Thymus (tissue), 11 donors: ENCODE measurements at regions not wholly inside any gene's neighbourhood (a gene's known extent, or its start where the extent isn't known, plus 50 kb on each side); places are given as distances from the start of the nearest gene placed in this dataset.

Source experiments
- DNase-seq, 9 donors: peaks; one replicate each; pipeline ENCODE4 v3.0.0-alpha.2; 2013; ENCODE audit warnings: low spot score in 9 of 9, low read depth in 6 of 9, missing footprints in 1 of 9
- H3K27ac ChIP-seq, 2 donors: one replicate each; pipeline ENCODE4 v1.5.1; 2013; ENCODE audit warnings: control low read depth in 1 of 2, low read depth in 1 of 2, low read length in 1 of 2, mild to moderate bottlenecking in 1 of 2, moderate library complexity in 1 of 2
- H3K27me3 ChIP-seq, 2 donors: one replicate each; pipeline ENCODE4 v1.5.1; 2013; ENCODE audit warnings: low read length in 1 of 2; ENCODE audit not compliant: control insufficient read depth in 2 of 2, insufficient read depth in 1 of 2
- H3K36me3 ChIP-seq, 2 donors: one replicate each; pipeline ENCODE4 v1.5.1; 2013; ENCODE audit warnings: low read length in 1 of 2, mild to moderate bottlenecking in 1 of 2, moderate library complexity in 1 of 2; ENCODE audit not compliant: control insufficient read depth in 2 of 2, insufficient read depth in 2 of 2
- H3K4me1 ChIP-seq, 2 donors: one replicate each; pipeline ENCODE4 v1.5.1; 2013; ENCODE audit warnings: low read length in 2 of 2; ENCODE audit not compliant: control insufficient read depth in 2 of 2, insufficient read depth in 2 of 2
- H3K4me3 ChIP-seq, 2 donors: one replicate each; pipeline ENCODE4 v1.5.1; 2013; ENCODE audit warnings: low read length in 2 of 2, control low read depth in 1 of 2, mild to moderate bottlenecking in 1 of 2
- H3K9me3 ChIP-seq, 2 donors: one replicate each; pipeline ENCODE4 v1.5.1; 2013; ENCODE audit warnings: low read length in 1 of 2, mild to moderate bottlenecking in 1 of 2; ENCODE audit not compliant: control insufficient read depth in 2 of 2, insufficient read depth in 1 of 2
- WGBS: extraction: QIAGEN DNeasy Blood & Tissue Kit; methylation state at CpG from one replicate; pipeline ENCODE4 v1.1.7; 2013; 5-methylcytosine and 5-hydroxymethylcytosine counted together
- donor health status: healthy.

DNA sequence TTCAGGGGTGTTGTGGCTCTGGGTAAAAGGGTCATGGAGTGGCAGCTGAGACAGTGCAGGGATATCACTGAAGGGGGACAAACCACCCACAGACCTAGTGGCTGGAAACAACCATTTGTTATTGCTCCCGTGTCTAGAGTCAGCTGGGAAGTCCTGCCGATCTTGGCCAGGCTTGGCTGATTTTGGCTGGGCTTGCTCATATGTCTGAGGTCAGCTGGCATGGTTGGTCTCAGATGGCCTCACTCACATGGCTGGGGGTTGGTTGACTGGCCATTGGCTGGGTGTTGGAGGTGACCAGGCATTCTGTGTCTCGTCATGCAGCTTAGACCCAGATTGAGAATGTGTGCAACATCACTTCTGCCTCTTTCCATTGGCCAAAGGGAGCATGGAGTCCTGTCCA lies 203.8 kb upstream of the POU3F1 start:
- DNase-seq = no peak
- no peaks in the 10 kb centered on the region for H3K4me1 ChIP-seq
- H3K27ac ChIP-seq = no peak overlapping the region
- WGBS = 93% methylated on average over 3 of the region's 3 CpGs
- no peak overlapping the region for H3K4me3 ChIP-seq
- no peaks in the 10 kb centered on the region for H3K9me3 ChIP-seq
- H3K27me3 ChIP-seq = peaks cover 0 to 24% of the 10 kb centered on the region in 2 donors
- no peaks in the 10 kb centered on the region for H3K36me3 ChIP-seq

DNA sequence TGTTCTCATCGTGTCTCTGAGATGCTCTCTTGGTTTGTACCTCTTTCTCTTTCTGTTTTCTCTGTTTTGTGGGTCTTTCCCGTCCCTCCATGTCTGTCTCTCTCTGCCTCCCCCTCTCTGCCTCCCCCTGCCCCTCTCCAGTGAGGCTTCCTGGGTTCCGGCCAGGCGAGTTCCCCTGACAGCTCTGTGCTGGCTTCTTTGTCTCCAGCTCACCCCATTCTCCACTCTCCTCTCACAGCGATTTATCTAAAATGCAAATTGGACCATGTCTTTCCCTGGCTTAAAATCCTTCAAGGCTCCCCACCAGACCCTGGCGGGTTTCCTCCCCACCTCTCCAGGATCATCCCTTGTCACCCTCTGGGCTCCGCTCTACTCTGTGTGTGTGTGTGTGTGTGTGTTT lies 202.4 kb upstream of the POU3F1 start:
- 76% methylated on average over 7 of the region's 7 CpGs for WGBS
- Histone ChIP-seq H3K9me3 (no peaks in the 10 kb centered on the region), H3K4me1 (no peaks in the 10 kb centered on the region), H3K4me3 (no peak overlapping the region), H3K27me3 (peaks cover 0 to 31% of the 10 kb centered on the region in 2 donors), H3K27ac (no peak overlapping the region), H3K36me3 (no peaks in the 10 kb centered on the region)
- DNase-seq = no peak

GRCh38 chr1:38246955-38247952 lies 200.7 kb upstream of the POU3F1 start:
- Histone ChIP-seq H3K27ac (no peak overlapping the region), H3K9me3 (no peaks in the 10 kb centered on the region), H3K4me3 (no peak overlapping the region), H3K36me3 (no peaks in the 10 kb centered on the region), H3K4me1 (no peaks in the 10 kb centered on the region), H3K27me3 (peaks cover 0 to 33% of the 10 kb centered on the region in 2 donors)
- 68% methylated on average over 24 of the region's 24 CpGs for WGBS
- DNase-seq = no peak

DNA sequence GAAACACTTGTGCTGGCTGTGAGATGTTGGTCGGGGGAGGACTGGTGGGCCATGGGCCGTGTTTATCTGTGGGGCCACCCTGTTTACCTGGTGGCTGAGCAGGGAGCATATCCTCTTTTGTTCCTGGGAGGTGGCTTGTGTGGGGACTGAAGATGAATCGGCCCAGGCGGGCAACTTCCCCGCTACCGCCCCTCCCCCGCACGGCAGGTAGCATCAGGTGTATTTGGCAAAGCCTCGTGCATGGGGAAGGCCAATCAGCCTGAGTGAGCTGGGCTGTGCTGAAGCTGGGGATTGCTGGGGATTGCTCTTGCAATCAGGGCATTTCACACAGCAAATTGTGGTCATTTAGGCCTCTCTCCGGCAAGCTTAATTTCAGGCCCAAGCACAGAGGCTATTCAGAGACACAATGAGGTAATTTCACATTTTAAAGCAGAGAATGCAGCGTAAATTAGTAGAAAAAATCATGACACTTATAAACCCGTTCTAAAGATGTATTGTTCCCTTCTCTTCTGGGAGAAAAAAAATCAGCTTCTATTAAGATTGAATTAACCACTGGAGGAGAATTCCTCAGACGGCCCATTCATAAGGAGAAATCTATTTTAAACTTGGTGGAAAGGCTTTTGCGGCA lies 197.7 kb upstream of the POU3F1 start:
- no peaks in the 10 kb centered on the region for H3K4me1 ChIP-seq
- no peak overlapping the region for H3K4me3 ChIP-seq
- no peaks in the 10 kb centered on the region for H3K36me3 ChIP-seq
- H3K27ac ChIP-seq = no peak overlapping the region
- no peak for DNase-seq
- peaks cover 0 to 33% of the 10 kb centered on the region in 2 donors for H3K27me3 ChIP-seq
- WGBS = 74% methylated on average over 14 of the region's 14 CpGs
- no peaks in the 10 kb centered on the region for H3K9me3 ChIP-seq

DNA sequence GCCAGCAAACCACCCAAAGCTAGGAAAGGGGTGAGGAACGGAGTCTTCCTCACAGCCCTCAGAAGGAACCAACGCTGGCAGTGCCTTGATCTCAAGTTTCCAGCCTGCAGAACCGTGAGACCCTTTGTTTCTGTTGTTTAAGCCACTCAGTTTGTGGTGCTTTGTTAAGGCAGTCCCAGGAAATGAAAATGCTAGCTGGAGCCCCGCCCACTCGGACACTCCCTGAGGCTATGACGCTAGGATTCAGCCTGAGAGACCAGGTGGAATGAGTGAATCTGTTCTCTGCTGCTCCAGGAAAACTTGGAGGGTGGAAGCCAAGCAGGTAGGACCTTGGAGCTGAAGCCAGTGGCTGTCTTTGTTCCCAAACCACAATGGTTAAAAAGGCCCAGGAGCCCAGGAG lies 196.5 kb upstream of the POU3F1 start:
- Histone ChIP-seq H3K27me3 (peaks cover 0 to 28% of the 10 kb centered on the region in 2 donors), H3K4me3 (no peak overlapping the region), H3K9me3 (peaks cover 0 to 4% of the 10 kb centered on the region in 2 donors), H3K4me1 (no peaks in the 10 kb centered on the region), H3K36me3 (no peaks in the 10 kb centered on the region), H3K27ac (no peak overlapping the region)
- WGBS = 82% methylated on average over 6 of the region's 6 CpGs
- no peak for DNase-seq

GRCh38 chr1:38242506-38242905 lies 195.9 kb upstream of the POU3F1 start:
- no peak for DNase-seq

GRCh38 chr1:38241594-38242334 lies 195.2 kb upstream of the POU3F1 start:
- H3K27ac ChIP-seq = no peak overlapping the region
- H3K27me3 ChIP-seq = peaks cover 0 to 16% of the 10 kb centered on the region in 2 donors
- no peaks in the 10 kb centered on the region for H3K36me3 ChIP-seq
- no peak overlapping the region for H3K4me3 ChIP-seq
- 94% methylated on average over 6 of the region's 6 CpGs for WGBS
- no peak for DNase-seq
- H3K4me1 ChIP-seq = no peaks in the 10 kb centered on the region
- peaks cover 0 to 4% of the 10 kb centered on the region in 2 donors for H3K9me3 ChIP-seq

More at GRCh38 chr1:38242506-38242905, 195.9 kb upstream of the POU3F1 start:
- WGBS = 97% methylated on average over 5 of the region's 5 CpGs
- Histone ChIP-seq H3K36me3 (no peaks in the 10 kb centered on the region), H3K9me3 (peaks cover 0 to 4% of the 10 kb centered on the region in 2 donors), H3K4me3 (no peak overlapping the region), H3K4me1 (no peaks in the 10 kb centered on the region), H3K27me3 (peaks cover 0 to 24% of the 10 kb centered on the region in 2 donors), H3K27ac (no peak overlapping the region)

- Histone ChIP-seq H3K9me3 (peaks cover 0 to 4% of the 10 kb centered on the region in 2 donors), H3K27me3 (peaks cover 0 to 9% of the 10 kb centered on the region in 2 donors), H3K36me3 (no peaks in the 10 kb centered on the region), H3K4me1 (no peaks in the 10 kb centered on the region), H3K4me3 (no peak overlapping the region), H3K27ac (no peak overlapping the region)
- 98% methylated on average over 2 of the region's 2 CpGs for WGBS
- no peak for DNase-seq
Observed at GRCh38 chr1:38240618-38241017, 194.0 kb upstream of the POU3F1 start.
